K562 (cell line): ENCODE measurements at regions not wholly inside any gene's neighbourhood (a gene's known extent, or its start where the extent isn't known, plus 50 kb on each side); places are given as distances from the start of the nearest gene placed in this dataset.

Source experiments
- ATAC-seq: fragments of 200-7000 bp; cut with Tn5 transposase; 3 replicates; pipeline ENCODE4 v1.9.1; 2020; ENCODE audit warnings: moderate library complexity
- BruUV-seq: library from RNA; stranded (reverse); fragments of 400-500 nt; replicated peaks from 2 replicates; lab custom pipeline; 2021; lab: Mats Ljungman, UMichigan
- CTCF ChIA-PET: fragments of 300-600 bp; formaldehyde crosslinking; extraction: SDS; loops from one replicate; lab custom pipeline; 2021; ENCODE audit warnings: low intra/inter-chr PET ratio; lab: Yijun Ruan, JAX
- POLR2A ChIA-PET: fragments of 300-600, 350-650 bp; sonication (Branson Sonifier 250); formaldehyde crosslinking; extraction: SDS; loops from one replicate; lab custom pipeline; 2021; ENCODE audit warnings: antibody characterized with exemption, inconsistent platforms; lab: Yijun Ruan, JAX
- DNase-seq, 4 experiments: peaks; one replicate each; pipeline versions ENCODE4 v3.0.0 to v3.0.0-alpha.2; 2011 to 2018; ENCODE audit warnings: low spot score in 3 of 4, mixed read lengths in 3 of 4; ENCODE audit errors: extremely low read depth in 1 of 4
- FAIRE-seq: peaks from 2 replicates; lab custom pipeline; 2011; peaks lifted over from hg19 to GRCh38; lab: Jason Lieb, UNC
- H2AFZ ChIP-seq: 2 replicates; pipeline ENCODE4 v1.6.0; 2011; ENCODE audit warnings: low read depth, low read length, control low read depth, inconsistent platforms
- H3K27ac ChIP-seq: fragments of 200-600 bp; 3 replicates; pipeline ENCODE4 v1.8.0; 2011; ENCODE audit warnings: low read depth, mild to moderate bottlenecking, control low read depth, inconsistent platforms, low read length, moderate library complexity, mixed read lengths; ENCODE audit errors: extremely low read depth
- H3K27me3 ChIP-seq, 2 experiments: fragments of 300-600 bp in 1 of 2; 2 replicates in 1 of 2; 3 replicates in 1 of 2; pipeline versions ENCODE4 v1.6.0 to v1.8.0; 2011; ENCODE audit warnings: inconsistent platforms in 2 of 2, low read length in 2 of 2, mild to moderate bottlenecking in 1 of 2, mixed read lengths in 1 of 2, moderate library complexity in 1 of 2; ENCODE audit not compliant: control insufficient read depth in 2 of 2, insufficient read depth in 2 of 2
- H3K36me3 ChIP-seq: fragments of 300-600 bp; 3 replicates; pipeline ENCODE4 v1.8.0; 2011; ENCODE audit warnings: mild to moderate bottlenecking, low read length, inconsistent platforms; ENCODE audit not compliant: control insufficient read depth, insufficient read depth
- H3K4me1 ChIP-seq, 2 experiments: fragments of 200-600 bp in 1 of 2; replicated peaks in 1 of 2; 2 replicates in 1 of 2; 3 replicates in 1 of 2; pipeline versions ENCODE4 v1.5.1 to v1.8.0; 2011; ENCODE audit warnings: inconsistent platforms in 2 of 2, low read length in 2 of 2, mild to moderate bottlenecking in 1 of 2, mixed read lengths in 1 of 2, moderate library complexity in 1 of 2; ENCODE audit not compliant: control insufficient read depth in 2 of 2, insufficient read depth in 2 of 2
- H3K4me2 ChIP-seq: 2 replicates; pipeline ENCODE4 v1.6.1; 2011; ENCODE audit warnings: low read length, control low read depth, inconsistent platforms, mixed read lengths; ENCODE audit not compliant: insufficient read depth
- H3K4me3 ChIP-seq: fragments of 200-600 bp; sonication (generic), shearing (Covaris generic); 2 replicates; pipeline ENCODE4 v1.5.1; 2016; ENCODE audit warnings: control low read depth, inconsistent platforms
- H3K79me2 ChIP-seq: fragments of 200-600 bp; 3 replicates; pipeline ENCODE4 v1.8.0; 2011; ENCODE audit warnings: low read length, inconsistent platforms; ENCODE audit not compliant: control insufficient read depth, insufficient read depth
- H3K9ac ChIP-seq, 2 experiments: 2 replicates each; pipeline versions ENCODE4 v1.6.0 to v1.6.1; 2011; ENCODE audit warnings: low read depth in 2 of 2, low read length in 2 of 2, control low read depth in 1 of 2, inconsistent platforms in 1 of 2, mild to moderate bottlenecking in 1 of 2, mixed read lengths in 1 of 2; ENCODE audit not compliant: insufficient read depth in 1 of 2
- H3K9me1 ChIP-seq: one replicate; pipeline ENCODE4 v1.6.0; 2011; ENCODE audit warnings: inconsistent platforms, mild to moderate bottlenecking, low read length, moderate library complexity; ENCODE audit not compliant: control insufficient read depth, insufficient read depth
- H3K9me3 ChIP-seq: replicated peaks from 2 replicates; pipeline ENCODE4 v1.5.1; 2011; ENCODE audit warnings: low read depth, low read length, inconsistent platforms; ENCODE audit not compliant: control insufficient read depth, insufficient read depth
- H4K20me1 ChIP-seq: replicated peaks from 2 replicates; pipeline ENCODE4 v1.6.1; 2011; ENCODE audit warnings: low read length, inconsistent platforms, mixed read lengths; ENCODE audit not compliant: control insufficient read depth, insufficient read depth
- ESRRA ChIP-seq: fragments of 450-650 bp; IDR thresholded peaks from 2 replicates; pipeline ENCODE4 v1.6.1; 2014; ENCODE audit warnings: low read depth, mild to moderate bottlenecking, moderate library complexity, borderline replicate concordance
- ETS2 ChIP-seq: IDR thresholded peaks from 2 replicates; pipeline ENCODE4 v1.6.1; 2016; ENCODE audit warnings: borderline replicate concordance, missing genetic modification characterization, mild to moderate bottlenecking, moderate library complexity, missing compliant biosample characterization; ENCODE audit not compliant: poor library complexity, severe bottlenecking
- GATAD2A ChIP-seq: fragments of 450-650 bp; IDR thresholded peaks from 2 replicates; pipeline ENCODE4 v1.6.1; 2017
- MAFG ChIP-seq: fragments of 450-650 bp; conservative IDR thresholded peaks from 2 replicates; pipeline ENCODE4 v1.6.1; 2016; ENCODE audit warnings: missing genetic modification characterization, missing compliant biosample characterization
- PRPF4 ChIP-seq: fragments of 200-400 bp; formaldehyde crosslinking; IDR thresholded peaks from one replicate; pipeline ENCODE4 v1.6.1; 2017; ENCODE audit warnings: low read length, low read depth, mild to moderate bottlenecking; ENCODE audit not compliant: insufficient read depth, poor library complexity, severe bottlenecking
- SAP30 ChIP-seq: fragments of 200-600 bp; sonication (generic); IDR thresholded peaks from 2 replicates; pipeline ENCODE4 v1.6.1; 2012; ENCODE audit warnings: borderline replicate concordance, low read depth, mild to moderate bottlenecking, moderate library complexity, low read length, control low read depth, inconsistent platforms; ENCODE audit not compliant: insufficient read depth, poor library complexity, severe bottlenecking
- SIN3A ChIP-seq, 2 experiments: fragments of 150-350 bp in 1 of 2; IDR thresholded peaks; 2 replicates each; pipeline ENCODE4 v1.6.1; 2011 to 2016; ENCODE audit warnings: borderline replicate concordance in 2 of 2, low read depth in 2 of 2, low read length in 2 of 2, mild to moderate bottlenecking in 2 of 2, moderate library complexity in 2 of 2; ENCODE audit not compliant: control insufficient read depth in 1 of 2
- TCF7 ChIP-seq: sonication (generic); IDR thresholded peaks from 2 replicates; pipeline ENCODE4 v1.6.1; 2016; ENCODE audit warnings: antibody characterized with exemption, borderline replicate concordance
- TEAD1 ChIP-seq, 2 experiments: fragments of 450-650 bp in 1 of 2; sonication (generic) in 1 of 2; formaldehyde crosslinking; IDR thresholded peaks; 2 replicates each; pipeline versions ENCODE4 v1.4.0 to v1.8.0; 2020 to 2022; ENCODE audit warnings: mild to moderate bottlenecking in 2 of 2, missing genetic modification reagents in 1 of 2
- TRIM24 ChIP-seq, 2 experiments: fragments of 450-650 bp; IDR thresholded peaks; 2 replicates each; pipeline ENCODE4 v1.6.1; 2016
- WGBS: fragments of 100-300 bp; shearing (Covaris generic); methylation state at CpG from one replicate; pipeline ENCODE4 v1.1.6; 2016; ENCODE audit warnings: low coverage, mixed read lengths; ENCODE audit not compliant: insufficient coverage; ENCODE audit errors: missing lambda C conversion rate; 5-methylcytosine and 5-hydroxymethylcytosine counted together
- in situ Hi-C: fragments of 300-500 bp; cut with MboI; formaldehyde crosslinking; loops from 4 replicates; pipeline ENCODE4 v1.15.0; 2018; ENCODE audit warnings: inconsistent platforms, mixed read lengths
- intact Hi-C: fragments of 100-400 bp; cut with micrococcal nuclease; formaldehyde crosslinking; loops from 2 replicates; pipeline ENCODE4 v1.14.2; 2022
- TF ChIP-seq, protein P1 (sequence below): fragments of 450-650 bp; IDR thresholded peaks from 2 replicates; pipeline ENCODE4 v1.6.1; 2017; ENCODE audit warnings: antibody characterized with exemption
- TF ChIP-seq, protein P2 (sequence below): IDR thresholded peaks from 2 replicates; pipeline ENCODE4 v1.6.1; 2016; ENCODE audit warnings: missing genetic modification characterization, missing compliant biosample characterization

DNA sequence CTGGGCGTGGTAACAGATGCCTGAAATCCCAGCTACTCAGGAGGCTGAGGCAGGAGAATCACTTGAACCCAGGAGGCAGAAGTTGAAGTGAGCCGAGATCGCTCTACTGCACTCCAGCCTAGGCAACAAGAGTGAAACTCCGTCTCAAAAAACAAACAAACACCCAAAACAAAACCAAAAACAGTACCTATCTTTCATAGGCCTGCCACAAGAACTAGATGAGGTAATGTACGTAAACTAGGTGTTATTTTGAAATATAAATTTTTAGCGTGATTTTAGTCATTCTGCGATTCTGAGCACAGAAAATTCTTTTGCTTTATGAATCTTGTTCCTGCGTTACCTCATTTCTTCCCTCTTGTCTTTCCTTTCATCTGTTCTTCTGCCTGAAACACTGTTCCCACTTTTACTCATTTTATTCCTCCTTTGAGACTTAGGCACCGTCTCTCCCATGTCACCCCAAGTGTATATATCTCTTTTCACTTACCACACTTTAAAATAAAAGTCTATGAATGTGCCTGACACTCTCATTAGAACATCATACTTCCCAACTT, 238.2 kb upstream of the HTR2A start:
- Histone ChIP-seq H3K9ac (no peak overlapping the region), H4K20me1 (no peaks in the 10 kb centered on the region), H3K79me2 (no peaks in the 10 kb centered on the region), H3K9me3 (no peaks in the 10 kb centered on the region), H3K4me1 (no peaks in the 10 kb centered on the region), H3K27me3 (no peaks in the 10 kb centered on the region), H2AFZ (no peak overlapping the region), H3K36me3 (no peaks in the 10 kb centered on the region), H3K9me1 (no peaks in the 10 kb centered on the region), H3K27ac (no peak overlapping the region), H3K4me3 (no peak overlapping the region), H3K4me2 (no peak overlapping the region)
- FAIRE-seq (no peak), ATAC-seq (no peak), DNase-seq (no peak)
- no peak for TF ChIP-seq TRIM24 (IDR thresholded peaks at IDR 0.05)
- ChIA-PET CTCF (no interaction called here), POLR2A (no interaction called here)
- 35% methylated on average over 9 of the region's 9 CpGs for WGBS
- in situ Hi-C loops: no loop called here
- intact Hi-C loops: no loop called here
- no TSS peak for BruUV-seq

DNA sequence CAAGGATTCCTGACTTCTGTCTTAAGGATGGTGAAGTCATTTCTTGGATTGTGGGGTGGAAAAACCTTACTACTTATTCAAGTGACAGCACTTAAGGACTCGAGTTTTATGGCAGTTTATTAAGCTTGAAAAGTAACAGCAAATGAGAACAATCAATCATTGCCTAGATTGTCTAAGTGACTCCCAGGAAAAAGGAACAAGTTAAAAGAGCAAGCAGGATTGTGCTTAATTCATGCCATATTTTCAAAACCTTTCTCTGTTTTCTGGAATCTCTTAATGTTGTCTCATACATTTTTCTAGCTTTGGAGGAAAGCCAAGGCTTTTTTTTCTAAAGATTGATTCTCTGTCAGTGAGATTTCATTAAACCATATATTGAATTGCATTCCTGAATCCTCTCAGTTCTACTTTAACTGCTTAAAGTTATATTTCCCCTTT, 236.2 kb upstream of the HTR2A start:
- in situ Hi-C loops: no loop called here
- intact Hi-C loops: no loop called here
- Histone ChIP-seq H3K27ac (no peak overlapping the region), H3K9me3 (no peaks in the 10 kb centered on the region), H3K27me3 (no peaks in the 10 kb centered on the region), H3K4me2 (no peak overlapping the region), H3K4me3 (no peak overlapping the region), H2AFZ (no peak overlapping the region), H3K36me3 (no peaks in the 10 kb centered on the region), H3K4me1 (peaks cover 0 to 9% of the 10 kb centered on the region in 2 experiments; a peak in 2 of 5 replicates), H4K20me1 (no peaks in the 10 kb centered on the region), H3K9me1 (no peaks in the 10 kb centered on the region), H3K9ac (no peak overlapping the region), H3K79me2 (no peaks in the 10 kb centered on the region)
- ChIA-PET POLR2A (interaction anchor here (1.7 kb wide), 1 partner anchor 11 kb away, joined by 5 read pairs; no protein-coding TSS in a partner anchor), CTCF (no interaction called here)
- no peak for DNase-seq
- no peak for ATAC-seq
- 0% methylated on average over 1 of the region's 1 CpG for WGBS
- BruUV-seq: no TSS peak
- no peak for FAIRE-seq
- TF ChIP-seq PRPF4: no peak
- no peak for TF ChIP-seq MAFG (tag)
- TF ChIP-seq, protein P1, sequence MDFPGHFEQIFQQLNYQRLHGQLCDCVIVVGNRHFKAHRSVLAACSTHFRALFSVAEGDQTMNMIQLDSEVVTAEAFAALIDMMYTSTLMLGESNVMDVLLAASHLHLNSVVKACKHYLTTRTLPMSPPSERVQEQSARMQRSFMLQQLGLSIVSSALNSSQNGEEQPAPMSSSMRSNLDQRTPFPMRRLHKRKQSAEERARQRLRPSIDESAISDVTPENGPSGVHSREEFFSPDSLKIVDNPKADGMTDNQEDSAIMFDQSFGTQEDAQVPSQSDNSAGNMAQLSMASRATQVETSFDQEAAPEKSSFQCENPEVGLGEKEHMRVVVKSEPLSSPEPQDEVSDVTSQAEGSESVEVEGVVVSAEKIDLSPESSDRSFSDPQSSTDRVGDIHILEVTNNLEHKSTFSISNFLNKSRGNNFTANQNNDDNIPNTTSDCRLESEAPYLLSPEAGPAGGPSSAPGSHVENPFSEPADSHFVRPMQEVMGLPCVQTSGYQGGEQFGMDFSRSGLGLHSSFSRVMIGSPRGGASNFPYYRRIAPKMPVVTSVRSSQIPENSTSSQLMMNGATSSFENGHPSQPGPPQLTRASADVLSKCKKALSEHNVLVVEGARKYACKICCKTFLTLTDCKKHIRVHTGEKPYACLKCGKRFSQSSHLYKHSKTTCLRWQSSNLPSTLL: no peak
- TF ChIP-seq GATAD2A: no peak
- TF ChIP-seq, protein P2, sequence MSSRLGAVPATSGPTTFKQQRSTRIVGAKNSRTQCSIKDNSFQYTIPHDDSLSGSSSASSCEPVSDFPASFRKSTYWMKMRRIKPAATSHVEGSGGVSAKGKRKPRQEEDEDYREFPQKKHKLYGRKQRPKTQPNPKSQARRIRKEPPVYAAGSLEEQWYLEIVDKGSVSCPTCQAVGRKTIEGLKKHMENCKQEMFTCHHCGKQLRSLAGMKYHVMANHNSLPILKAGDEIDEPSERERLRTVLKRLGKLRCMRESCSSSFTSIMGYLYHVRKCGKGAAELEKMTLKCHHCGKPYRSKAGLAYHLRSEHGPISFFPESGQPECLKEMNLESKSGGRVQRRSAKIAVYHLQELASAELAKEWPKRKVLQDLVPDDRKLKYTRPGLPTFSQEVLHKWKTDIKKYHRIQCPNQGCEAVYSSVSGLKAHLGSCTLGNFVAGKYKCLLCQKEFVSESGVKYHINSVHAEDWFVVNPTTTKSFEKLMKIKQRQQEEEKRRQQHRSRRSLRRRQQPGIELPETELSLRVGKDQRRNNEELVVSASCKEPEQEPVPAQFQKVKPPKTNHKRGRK (tag): no peak
- no peak for TF ChIP-seq ESRRA
- TF ChIP-seq ETS2: no peak
- TF ChIP-seq TCF7: no peak
- TF ChIP-seq SAP30: no peak
- no peak for TF ChIP-seq TEAD1 (CRISPR knock-in tag; IDR thresholded peaks at IDR 0.05)
- TF ChIP-seq SIN3A (IDR thresholded peaks at IDR 0.05; ENCODE audit: borderline replicate concordance in 2 of 2, control insufficient read depth in 1 of 2, low read depth in 2 of 2, low read length in 2 of 2): no peak
